ENCODE measurements at regions not wholly inside any gene's neighbourhood (a gene's known extent, or its start where the extent isn't known, plus 50 kb on each side); places are given as distances from the start of the nearest gene placed in this dataset.
"Not testable (repeated sequence)": the region's sequence is repeated elsewhere in the genome, so short reads cannot be mapped to it uniquely, and the experiment has no call there.

DNA sequence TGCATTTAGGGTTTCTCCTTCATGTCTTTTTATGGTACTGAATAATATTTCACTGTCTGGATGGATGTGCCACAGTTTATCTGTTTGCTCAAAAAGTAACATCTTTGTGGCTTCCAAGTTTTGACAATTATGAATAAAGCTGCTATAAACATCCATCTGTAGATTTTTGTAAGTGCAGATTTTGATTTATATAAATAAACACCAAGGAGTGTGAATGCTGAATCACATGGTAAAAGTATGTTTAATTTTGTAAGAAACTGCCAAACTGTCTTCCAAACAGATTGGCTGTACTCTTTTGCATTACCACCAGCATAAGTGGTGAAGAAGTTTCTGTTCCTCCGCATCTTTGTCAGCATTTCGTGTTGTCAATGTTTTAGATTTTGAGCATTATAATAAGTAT is 158.7 kb upstream of the GIMD1 start:
- Histone ChIP-seq H3K4me1 (ENCODE audit: insufficient read depth, low read length) (no peaks in the 10 kb centered on the region), H3K9me3 (ENCODE audit: control insufficient read depth in 1 of 2, insufficient read depth in 1 of 2, low read length in 2 of 2) (peaks cover 0 to 12% of the 10 kb centered on the region in 2 experiments), H3K27me3 (ENCODE audit: control insufficient read depth in 1 of 2, insufficient read depth in 2 of 2, low read length in 2 of 2) (no peaks in the 10 kb centered on the region), H3K4me3 (ENCODE audit: low read length) (no peak overlapping the region), H3K27ac (ENCODE audit: low read depth in 1 of 2, low read length in 2 of 2) (no peak overlapping the region), H3K36me3 (ENCODE audit: insufficient read depth, low read length) (no peaks in the 10 kb centered on the region)
- Mint-ChIP-seq H3K4me1 (ENCODE audit: low read depth) (no peaks in the 10 kb centered on the region), H3K9me3 (no peaks in the 10 kb centered on the region), H3K27me3 (no peaks in the 10 kb centered on the region), H3K4me3 (no peak overlapping the region), H3K36me3 (ENCODE audit: low read depth) (no peaks in the 10 kb centered on the region), H3K27ac (no peak overlapping the region)
- DNase-seq (no peak), ATAC-seq (ENCODE audit: poor library complexity) (no peak)
- intact Hi-C loops (cut with DNase I, micrococcal nuclease) = no loop called here
- ChIA-PET CTCF (no interaction called here), POLR2A (no interaction called here)
- TF ChIP-seq, protein P1, sequence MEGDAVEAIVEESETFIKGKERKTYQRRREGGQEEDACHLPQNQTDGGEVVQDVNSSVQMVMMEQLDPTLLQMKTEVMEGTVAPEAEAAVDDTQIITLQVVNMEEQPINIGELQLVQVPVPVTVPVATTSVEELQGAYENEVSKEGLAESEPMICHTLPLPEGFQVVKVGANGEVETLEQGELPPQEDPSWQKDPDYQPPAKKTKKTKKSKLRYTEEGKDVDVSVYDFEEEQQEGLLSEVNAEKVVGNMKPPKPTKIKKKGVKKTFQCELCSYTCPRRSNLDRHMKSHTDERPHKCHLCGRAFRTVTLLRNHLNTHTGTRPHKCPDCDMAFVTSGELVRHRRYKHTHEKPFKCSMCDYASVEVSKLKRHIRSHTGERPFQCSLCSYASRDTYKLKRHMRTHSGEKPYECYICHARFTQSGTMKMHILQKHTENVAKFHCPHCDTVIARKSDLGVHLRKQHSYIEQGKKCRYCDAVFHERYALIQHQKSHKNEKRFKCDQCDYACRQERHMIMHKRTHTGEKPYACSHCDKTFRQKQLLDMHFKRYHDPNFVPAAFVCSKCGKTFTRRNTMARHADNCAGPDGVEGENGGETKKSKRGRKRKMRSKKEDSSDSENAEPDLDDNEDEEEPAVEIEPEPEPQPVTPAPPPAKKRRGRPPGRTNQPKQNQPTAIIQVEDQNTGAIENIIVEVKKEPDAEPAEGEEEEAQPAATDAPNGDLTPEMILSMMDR (IDR thresholded peaks at IDR 0.05) = no peak

DNA sequence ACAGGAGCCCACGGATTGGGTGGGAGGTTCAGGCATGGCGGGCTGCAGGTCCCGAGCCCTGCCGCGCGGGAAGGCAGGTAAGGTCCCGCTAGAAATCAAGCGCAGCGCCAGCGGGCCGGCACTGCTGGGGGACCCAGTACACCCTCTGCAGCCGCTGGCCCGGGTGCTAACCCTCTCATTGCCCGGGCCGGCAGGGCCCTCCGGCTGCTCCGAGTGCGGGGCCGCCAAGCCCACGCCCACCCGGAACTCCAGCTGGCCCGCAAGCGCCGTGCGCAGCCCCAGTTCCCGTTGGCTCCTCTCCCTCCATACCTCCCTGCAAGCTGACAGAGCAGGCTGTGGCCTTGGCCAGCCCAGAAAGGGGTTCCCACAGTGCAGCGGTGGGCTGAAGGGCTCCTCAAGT is 156.8 kb upstream of the GIMD1 start:
- CTCF ChIA-PET; intact Hi-C loops (cut with DNase I, micrococcal nuclease); H3K27me3 Mint-ChIP-seq; H3K4me1 ChIP-seq (ENCODE audit: insufficient read depth, low read length); POLR2A ChIA-PET; H3K4me1 Mint-ChIP-seq (ENCODE audit: low read depth); H3K4me3 Mint-ChIP-seq; H3K9me3 Mint-ChIP-seq; H3K27me3 ChIP-seq (ENCODE audit: control insufficient read depth in 1 of 2, insufficient read depth in 2 of 2, low read length in 2 of 2); H3K36me3 Mint-ChIP-seq (ENCODE audit: low read depth); H3K27ac Mint-ChIP-seq; ATAC-seq (ENCODE audit: poor library complexity); H3K36me3 ChIP-seq (ENCODE audit: insufficient read depth, low read length); H3K4me3 ChIP-seq (ENCODE audit: low read length); H3K27ac ChIP-seq (ENCODE audit: low read depth in 1 of 2, low read length in 2 of 2): not testable (repeated sequence)
- DNase-seq = peak in 1 of 14 experiments; percentile 3
- peaks cover 0 to 12% of the 10 kb centered on the region in 2 experiments for H3K9me3 ChIP-seq (ENCODE audit: control insufficient read depth in 1 of 2, insufficient read depth in 1 of 2, low read length in 2 of 2)

DNA sequence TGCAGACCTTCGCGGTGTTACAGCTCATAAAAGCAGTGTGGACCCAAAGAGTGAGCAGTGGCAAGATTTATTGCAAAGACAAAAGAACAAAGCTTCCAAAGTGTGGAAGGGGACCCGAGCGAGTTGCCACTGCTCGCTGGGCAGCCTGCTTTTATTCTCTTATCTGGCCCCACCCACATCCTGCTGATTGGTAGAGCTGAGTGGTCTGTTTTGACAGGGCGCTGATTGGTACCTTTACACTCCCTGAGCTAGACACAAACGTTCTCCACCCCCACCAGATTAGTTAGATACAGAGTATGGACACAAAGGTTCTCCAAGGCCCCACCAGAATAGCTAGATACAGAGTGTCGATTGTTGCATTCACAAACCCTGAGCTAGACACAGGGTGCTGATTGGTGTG is 156.2 kb upstream of the GIMD1 start:
- H3K9me3 ChIP-seq (ENCODE audit: control insufficient read depth in 1 of 2, insufficient read depth in 1 of 2, low read length in 2 of 2) = peaks cover 0 to 12% of the 10 kb centered on the region in 2 experiments
- DNase-seq; H3K9me3 Mint-ChIP-seq; H3K4me3 ChIP-seq (ENCODE audit: low read length); H3K27ac Mint-ChIP-seq; H3K4me3 Mint-ChIP-seq; intact Hi-C loops (cut with DNase I, micrococcal nuclease); ATAC-seq (ENCODE audit: poor library complexity); H3K4me1 ChIP-seq (ENCODE audit: insufficient read depth, low read length); H3K36me3 ChIP-seq (ENCODE audit: insufficient read depth, low read length); POLR2A ChIA-PET; H3K36me3 Mint-ChIP-seq (ENCODE audit: low read depth); H3K27ac ChIP-seq (ENCODE audit: low read depth in 1 of 2, low read length in 2 of 2); H3K27me3 ChIP-seq (ENCODE audit: control insufficient read depth in 1 of 2, insufficient read depth in 2 of 2, low read length in 2 of 2); H3K27me3 Mint-ChIP-seq; H3K4me1 Mint-ChIP-seq (ENCODE audit: low read depth); CTCF ChIA-PET: not testable (repeated sequence)

DNA sequence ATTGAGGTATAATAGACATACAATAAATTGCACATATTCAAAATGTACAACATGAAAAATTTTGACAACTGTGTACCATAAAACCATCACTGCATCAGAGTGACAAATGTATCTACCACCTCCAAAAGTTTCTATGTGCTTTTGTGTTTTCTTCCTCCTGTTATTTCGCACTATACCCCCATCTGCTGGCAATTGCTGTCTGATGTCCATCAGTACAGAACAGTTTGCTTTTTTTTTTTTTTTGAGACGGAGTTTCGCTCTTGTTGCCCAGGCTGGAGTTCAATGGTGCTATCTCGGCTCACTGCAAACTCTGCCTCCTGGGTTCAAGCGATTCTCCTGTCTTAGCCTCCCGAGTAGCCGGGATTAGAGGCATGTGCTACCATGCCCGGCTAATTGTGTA is 154.3 kb upstream of the GIMD1 start:
- intact Hi-C loops (cut with DNase I, micrococcal nuclease) = no loop called here
- Histone ChIP-seq H3K4me3 (ENCODE audit: low read length) (no peak overlapping the region), H3K27ac (ENCODE audit: low read depth in 1 of 2, low read length in 2 of 2) (no peak overlapping the region), H3K9me3 (ENCODE audit: control insufficient read depth in 1 of 2, insufficient read depth in 1 of 2, low read length in 2 of 2) (peaks cover 0 to 12% of the 10 kb centered on the region in 2 experiments), H3K27me3 (ENCODE audit: control insufficient read depth in 1 of 2, insufficient read depth in 2 of 2, low read length in 2 of 2) (no peaks in the 10 kb centered on the region), H3K36me3 (ENCODE audit: insufficient read depth, low read length) (no peaks in the 10 kb centered on the region), H3K4me1 (ENCODE audit: insufficient read depth, low read length) (no peaks in the 10 kb centered on the region)
- ATAC-seq (ENCODE audit: poor library complexity) (no peak), DNase-seq (no peak)
- Mint-ChIP-seq H3K4me3 (no peak overlapping the region), H3K9me3 (peaks cover 2% of the 10 kb centered on the region), H3K4me1 (ENCODE audit: low read depth) (no peaks in the 10 kb centered on the region), H3K27ac (no peak overlapping the region), H3K27me3 (no peaks in the 10 kb centered on the region), H3K36me3 (ENCODE audit: low read depth) (no peaks in the 10 kb centered on the region)
- ChIA-PET CTCF (no interaction called here), POLR2A (no interaction called here)
- TF ChIP-seq, protein P1 (IDR thresholded peaks at IDR 0.05) = no peak
